IPS-18c (cell line): ENCODE measurements at regions not wholly inside any gene's neighbourhood (a gene's known extent, or its start where the extent isn't known, plus 50 kb on each side); places are given as distances from the start of the nearest gene placed in this dataset.

Experiments
- H3K4me3 ChIP-seq: 2 replicates; pipeline ENCODE4 v1.7.0; 2013; ENCODE audit warnings: low read depth, mild to moderate bottlenecking, low read length, moderate library complexity; ENCODE audit not compliant: insufficient read depth
- H3K9me3 ChIP-seq: one replicate; pipeline ENCODE4 v1.6.1; 2013; ENCODE audit warnings: mild to moderate bottlenecking, low read length, moderate library complexity; ENCODE audit not compliant: control insufficient read depth, insufficient read depth

DNA sequence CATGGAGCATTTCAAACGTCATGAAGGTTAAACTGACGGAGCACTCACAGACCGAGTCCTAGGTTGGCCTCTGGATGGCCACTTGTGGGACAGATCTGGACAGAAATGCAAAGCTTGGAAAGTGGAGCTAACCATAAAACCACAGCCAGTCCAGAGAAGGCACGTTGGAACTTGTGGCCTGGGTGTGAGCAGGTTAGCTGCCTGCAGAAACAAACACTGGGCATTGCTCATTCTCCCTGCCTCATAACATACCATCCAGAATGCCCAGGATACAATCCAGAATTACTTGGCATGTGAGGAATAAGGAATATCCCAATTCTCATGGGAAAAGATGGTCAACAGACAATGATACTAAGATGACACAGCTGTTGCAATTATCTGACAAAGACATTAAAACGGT is 1005.0 kb downstream of the TBC1D22A start:
- Histone ChIP-seq H3K4me3 (no peak overlapping the region), H3K9me3 (peaks cover 15% of the 10 kb centered on the region)

DNA sequence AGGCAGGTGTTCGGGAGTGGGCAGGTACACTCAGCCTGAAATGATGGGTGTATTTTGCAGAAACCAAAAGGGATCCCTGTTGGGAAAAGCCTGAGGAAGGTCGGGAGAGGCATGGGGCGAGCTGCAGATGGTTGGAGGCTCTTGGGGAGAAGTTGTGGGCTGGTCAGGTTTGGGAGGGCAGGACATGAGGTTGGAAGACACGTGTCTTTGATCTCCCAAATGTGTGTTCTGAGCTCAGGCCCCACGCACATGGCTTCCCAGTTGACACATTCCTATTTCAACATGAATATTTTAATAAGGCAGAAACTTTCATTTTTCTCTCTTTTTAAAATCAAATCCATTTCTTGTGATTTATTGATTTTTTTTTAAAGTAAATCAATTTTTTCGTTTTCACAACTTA is 1003.3 kb downstream of the TBC1D22A start:
- H3K4me3 ChIP-seq: peak overlapping the region; percentile 9; the same call in 1 of the 2 replicates
- H3K9me3 ChIP-seq: peaks cover 13% of the 10 kb centered on the region

DNA sequence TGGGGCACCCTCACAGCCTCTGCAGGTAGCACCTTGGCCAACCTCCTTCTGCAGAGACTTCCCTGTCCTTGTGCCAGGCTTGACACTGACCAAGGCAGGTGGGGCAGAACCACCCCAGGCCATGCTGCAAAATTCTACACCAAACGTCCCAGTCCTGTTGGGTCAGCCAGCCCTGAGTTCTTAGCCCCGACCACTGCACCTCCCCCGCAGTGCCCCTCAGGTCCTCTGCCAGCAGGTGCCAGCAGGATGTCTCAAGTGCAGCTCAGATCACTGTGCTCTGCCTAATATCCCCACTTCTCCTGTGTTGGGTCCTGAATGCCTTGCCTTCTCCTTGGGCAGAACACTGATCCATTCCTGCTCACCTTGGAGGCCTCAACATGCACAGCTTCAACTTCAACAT is 999.7 kb downstream of the TBC1D22A start:
- Histone ChIP-seq H3K4me3 (no peak overlapping the region), H3K9me3 (peaks cover 18% of the 10 kb centered on the region)

DNA sequence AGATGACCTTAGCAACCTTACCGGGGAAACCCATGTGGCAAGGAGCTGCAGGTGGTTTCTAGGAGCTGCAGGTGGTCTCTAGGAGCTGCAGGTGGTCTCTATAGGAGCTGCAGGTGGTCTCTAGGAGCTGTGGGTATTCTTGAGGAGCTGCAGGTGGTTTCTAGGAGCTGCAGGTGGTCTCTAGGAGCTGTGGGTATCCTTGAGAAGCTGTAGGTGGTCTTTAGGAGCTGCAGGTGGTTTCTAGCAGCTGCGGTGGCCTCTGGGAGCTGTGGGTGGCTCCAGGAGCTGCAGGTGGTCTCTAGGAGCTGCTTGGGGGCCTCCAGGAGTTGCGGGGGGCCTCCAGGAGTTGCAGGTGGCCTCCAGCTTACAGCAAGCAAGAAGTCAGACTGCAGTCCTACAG is 997.5 kb downstream of the TBC1D22A start:
- Histone ChIP-seq H3K4me3 (no peak overlapping the region), H3K9me3 (peaks cover 9% of the 10 kb centered on the region)

DNA sequence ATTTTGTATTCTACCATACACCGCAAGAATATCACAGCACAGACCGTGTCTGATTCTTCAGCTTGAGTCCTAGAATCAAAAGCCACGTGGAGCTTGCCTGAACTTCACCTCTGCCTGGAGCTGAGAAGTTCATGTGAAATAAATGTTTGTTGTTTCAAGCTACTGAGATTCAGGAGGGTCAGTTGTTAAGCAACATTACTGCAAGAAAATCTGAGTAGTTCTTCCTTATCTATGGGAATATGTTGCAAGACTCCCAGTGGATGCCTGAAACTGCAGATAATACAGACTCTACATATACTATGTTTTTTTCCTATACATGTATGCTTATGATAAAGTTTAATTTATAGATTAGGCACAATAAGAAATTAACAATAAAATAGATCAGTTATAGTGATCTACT is 995.3 kb downstream of the TBC1D22A start:
- no peak overlapping the region for H3K4me3 ChIP-seq

DNA sequence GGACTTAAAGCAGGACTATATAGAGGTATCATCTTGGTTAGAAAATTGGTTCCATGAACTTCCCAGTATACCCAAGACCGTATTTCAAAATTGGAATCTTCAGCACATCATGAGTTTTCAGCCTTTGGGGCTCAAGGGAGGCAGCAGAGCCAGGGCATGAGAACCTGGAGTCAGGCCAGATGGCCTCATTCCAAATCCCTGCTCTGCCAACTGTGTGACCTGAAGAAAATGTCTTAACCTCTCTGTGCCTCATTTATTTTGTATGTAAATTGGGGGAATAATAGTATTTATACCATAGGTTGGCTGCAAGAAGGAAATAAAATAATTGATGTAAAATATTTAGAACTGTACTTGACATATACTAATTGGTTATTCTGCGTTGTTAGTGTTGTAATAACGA is 987.6 kb downstream of the TBC1D22A start:
- no peak overlapping the region for H3K4me3 ChIP-seq
- H3K9me3 ChIP-seq: peaks cover 3% of the 10 kb centered on the region

More for the DNA sequence above, 995.3 kb downstream of the TBC1D22A start:
- peaks cover 9% of the 10 kb centered on the region for H3K9me3 ChIP-seq

DNA sequence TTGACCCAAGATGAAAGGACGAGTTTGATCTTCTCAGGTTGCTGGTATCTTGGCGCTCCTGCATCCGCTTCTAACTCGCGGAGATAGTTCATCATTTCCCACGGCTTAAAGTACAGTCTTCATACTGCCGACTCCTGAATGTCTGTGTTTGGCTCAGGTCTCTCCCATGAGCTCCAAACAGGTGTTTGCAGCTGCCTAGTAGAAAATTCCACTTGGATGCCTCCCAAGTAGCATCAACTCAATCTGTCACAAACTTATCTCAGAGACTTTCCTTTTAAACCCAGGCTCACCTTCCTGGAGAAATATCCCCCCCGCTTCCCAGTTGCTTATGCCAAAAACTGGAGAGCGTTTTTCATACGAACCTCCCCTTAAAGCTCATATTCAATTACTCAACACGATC is 986.5 kb downstream of the TBC1D22A start:
- Histone ChIP-seq H3K4me3 (no peak overlapping the region), H3K9me3 (peaks cover 3% of the 10 kb centered on the region)

DNA sequence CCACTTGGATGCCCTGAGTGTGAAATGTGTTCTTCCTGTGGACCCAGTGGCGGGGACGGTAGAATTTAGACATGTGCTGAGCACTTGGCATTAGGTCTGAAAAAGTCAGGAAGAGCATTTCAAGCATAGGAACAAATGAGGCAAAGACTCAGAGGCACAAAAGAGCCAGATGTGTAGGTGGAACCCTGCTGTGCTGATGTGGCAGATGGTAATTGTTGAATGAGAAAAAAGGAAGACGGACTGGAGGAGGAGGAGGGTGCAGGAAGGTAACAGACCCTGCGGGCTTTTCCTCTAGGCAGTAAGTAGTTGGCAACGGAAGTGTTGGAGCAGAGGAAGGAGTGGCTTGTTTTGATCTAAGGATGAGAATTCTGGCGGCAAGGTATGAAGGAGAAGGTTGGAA is 985.8 kb downstream of the TBC1D22A start:
- peaks cover 3% of the 10 kb centered on the region for H3K9me3 ChIP-seq
- no peak overlapping the region for H3K4me3 ChIP-seq

DNA sequence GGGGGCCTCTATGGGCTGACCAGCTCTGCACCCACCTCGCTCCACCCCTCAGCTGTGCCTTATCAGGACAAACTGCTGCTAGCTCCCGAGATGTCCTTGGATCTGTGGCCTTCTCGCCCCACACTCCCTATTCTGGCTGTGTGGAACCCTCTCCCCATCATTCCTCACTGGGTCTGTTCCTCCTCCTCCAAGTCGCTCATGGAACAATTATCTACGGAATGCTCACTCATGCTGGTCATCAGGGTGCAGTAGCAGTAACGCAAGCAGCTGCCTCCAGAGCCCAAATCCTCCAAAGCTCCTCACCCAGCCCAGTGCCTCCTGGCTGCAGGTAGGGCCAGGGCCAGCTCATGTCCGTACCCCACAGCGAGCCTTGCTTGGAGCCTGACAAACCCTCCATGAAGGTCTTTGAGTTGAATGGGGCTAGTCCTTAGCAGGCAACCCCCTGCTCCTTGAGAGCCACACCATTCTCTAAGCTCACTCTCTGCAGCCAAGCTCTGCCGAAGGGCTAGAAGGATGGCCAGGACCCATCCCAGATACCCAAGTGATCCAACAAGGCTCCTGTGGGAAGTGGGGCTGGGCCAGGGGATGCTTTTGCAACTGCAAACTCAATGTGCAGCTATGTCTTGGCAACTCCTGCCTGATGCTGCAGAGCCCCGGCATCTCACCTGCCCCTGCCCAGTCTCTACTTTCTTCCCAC is 977.8 kb downstream of the TBC1D22A start:
- Histone ChIP-seq H3K9me3 (peaks cover 19% of the 10 kb centered on the region), H3K4me3 (no peak overlapping the region)

DNA sequence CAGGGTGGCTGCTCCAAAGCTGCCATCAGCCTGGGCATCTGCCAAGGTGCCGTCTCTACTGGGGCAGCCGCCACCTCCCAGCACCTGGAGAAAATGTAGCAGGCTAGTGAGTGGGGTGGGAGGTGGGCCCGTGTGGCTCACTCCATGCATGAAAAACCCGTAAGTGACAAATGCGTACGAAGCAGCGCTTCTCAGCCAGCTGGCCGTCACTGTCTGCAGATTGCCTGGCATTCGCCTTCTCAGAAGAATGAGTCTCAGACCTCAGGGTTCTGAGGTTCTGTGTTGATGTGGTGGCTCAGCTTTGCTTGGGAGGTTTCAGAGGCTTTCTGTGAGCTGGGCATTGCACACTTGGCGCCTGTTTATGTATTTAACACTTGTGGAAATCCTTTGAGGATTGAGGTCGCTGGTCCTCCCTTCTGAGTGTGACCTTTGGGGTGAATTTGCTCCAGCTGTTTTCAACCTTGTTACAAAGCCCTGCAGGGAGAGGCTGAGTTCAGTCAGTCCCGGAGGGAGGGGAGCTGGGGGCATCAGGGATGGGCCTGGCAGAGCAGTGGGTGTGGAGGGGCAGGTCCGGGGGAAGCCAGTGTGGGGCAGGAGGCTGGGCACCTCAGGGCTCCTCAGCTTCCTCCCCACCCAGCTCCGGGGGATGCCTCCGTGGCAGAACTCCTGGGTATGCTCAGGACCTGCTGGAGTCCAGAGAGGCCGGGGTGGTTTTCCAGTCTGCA is 977.0 kb downstream of the TBC1D22A start:
- peaks cover 20% of the 10 kb centered on the region for H3K9me3 ChIP-seq
- H3K4me3 ChIP-seq: no peak overlapping the region

DNA sequence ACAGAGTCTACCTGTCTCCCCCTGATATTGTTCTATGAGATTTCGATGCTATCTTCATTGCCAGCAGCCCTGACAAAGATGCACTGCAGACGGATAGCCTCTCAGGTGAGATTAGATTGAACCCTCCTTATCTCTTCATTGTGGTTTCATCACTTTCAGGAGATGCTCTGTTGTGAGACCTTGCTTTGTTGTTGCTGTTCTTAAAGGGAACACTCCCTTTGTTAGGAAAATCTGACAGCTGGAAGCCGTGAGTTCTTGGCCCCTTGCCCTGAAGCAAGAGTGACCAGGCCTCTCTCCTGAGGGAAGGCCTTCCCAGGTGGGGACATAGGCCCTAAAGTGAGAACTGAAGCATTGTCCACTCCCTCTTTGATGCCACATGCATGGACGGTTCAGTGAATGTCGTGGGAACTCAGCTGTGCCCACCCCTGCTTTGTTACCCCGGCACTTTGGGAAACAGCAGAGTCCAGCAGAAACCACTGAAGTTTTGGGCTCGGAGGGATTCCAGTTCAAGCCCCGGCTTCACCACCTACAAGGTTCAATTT is 976.1 kb downstream of the TBC1D22A start:
- H3K4me3 ChIP-seq: peak overlapping the region; percentile 15; the same call in 1 of the 2 replicates
- peaks cover 20% of the 10 kb centered on the region for H3K9me3 ChIP-seq

DNA sequence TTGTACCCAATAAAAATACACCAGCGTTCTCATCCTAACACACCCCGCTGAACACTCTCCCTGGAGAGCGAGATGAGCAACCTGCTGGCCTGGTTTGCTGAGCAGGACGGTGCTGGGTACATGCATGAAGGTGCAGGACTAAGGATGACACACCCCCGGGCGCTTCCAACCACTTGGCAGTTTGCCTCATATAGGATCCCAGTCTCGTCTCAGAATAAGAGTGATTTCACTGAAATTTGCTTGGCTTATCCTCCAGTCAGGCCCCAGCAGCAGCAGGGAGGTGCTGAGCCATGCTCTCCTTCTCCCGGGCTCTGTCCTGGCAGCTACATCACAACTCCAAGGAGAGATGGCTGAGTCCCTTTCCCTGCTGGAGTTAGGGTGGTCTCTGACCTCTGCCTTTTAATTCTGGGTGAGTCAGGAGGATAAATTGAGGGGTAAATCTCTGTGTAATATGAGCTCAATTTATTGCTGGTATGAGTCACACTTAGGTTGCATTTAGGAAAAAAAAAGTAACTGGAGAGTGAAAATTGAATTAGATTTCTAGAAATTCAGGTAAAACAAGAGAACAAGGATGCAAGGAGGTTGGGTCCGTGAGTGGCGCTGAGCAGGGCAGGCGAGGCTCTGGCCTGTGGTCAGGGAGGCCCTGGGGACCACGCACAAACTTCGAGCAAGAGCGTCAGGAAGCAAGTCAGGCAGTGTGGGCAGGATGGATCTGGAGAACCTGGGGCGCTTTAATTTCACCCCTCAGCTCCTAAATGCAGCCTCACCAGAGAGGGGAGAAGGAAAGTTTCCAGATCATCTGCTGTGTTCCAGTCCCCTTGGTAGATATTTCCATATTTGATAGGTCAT is 974.0 kb downstream of the TBC1D22A start:
- H3K4me3 ChIP-seq: no peak overlapping the region
- peaks cover 16% of the 10 kb centered on the region for H3K9me3 ChIP-seq

DNA sequence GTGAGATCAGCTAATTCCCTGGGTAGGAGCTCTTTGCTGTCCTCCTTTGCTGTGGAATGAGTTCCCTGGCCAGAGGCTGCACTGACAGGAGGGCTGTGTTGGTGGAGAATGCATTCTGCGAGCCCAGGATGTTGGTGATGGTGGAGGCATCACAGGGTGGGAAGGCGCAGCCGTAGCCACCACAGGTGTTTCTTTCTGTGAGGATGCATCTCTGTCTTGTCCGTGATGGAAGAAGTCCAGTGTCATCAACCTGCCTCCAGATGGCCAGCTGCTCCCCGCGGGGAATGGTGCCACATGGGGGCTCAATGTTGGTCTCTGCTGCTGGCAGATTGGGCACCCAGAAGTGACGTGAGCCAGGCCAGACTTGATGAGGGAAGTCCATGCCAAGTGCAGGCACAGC is 972.1 kb downstream of the TBC1D22A start:
- Histone ChIP-seq H3K9me3 (peaks cover 19% of the 10 kb centered on the region), H3K4me3 (no peak overlapping the region)

DNA sequence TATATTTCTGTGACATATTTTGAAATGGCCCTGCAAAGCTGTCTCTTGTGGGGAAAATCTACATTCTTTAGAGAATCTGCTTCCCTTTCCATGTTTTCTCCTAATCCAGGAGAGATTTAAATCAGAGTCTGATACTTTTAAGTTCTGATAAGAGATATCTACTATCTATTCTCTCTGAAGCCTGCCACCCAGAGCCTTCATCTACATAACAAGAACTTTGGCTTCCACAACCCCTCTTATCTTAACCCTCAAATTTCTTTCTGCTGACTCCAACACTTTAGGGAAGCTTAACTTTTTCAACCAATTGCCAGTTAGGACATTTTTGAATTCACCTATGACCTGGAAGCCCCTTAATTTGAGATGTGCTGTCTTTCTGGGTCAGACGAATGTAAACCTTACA is 965.2 kb downstream of the TBC1D22A start:
- peaks cover 9% of the 10 kb centered on the region for H3K9me3 ChIP-seq
- H3K4me3 ChIP-seq: no peak overlapping the region

DNA sequence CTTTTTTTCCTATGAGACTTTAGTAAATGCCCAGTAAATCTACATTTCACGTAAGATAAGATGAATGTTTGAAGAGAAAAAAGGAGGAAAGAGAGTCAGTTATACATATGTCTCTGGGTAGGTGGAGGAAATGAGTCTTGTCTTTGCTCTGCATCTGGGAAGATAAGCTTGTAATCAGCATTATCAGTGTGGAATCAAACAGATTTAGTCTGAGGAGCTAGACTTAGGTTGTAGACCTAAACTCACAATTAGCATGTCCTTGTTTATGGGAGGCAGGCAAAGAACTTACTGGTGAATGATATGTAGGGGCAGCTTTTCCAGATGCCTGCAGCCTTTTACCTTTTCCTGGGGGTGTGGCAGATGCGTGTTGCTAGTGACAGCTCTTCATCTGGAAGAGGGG is 962.3 kb downstream of the TBC1D22A start:
- no peak overlapping the region for H3K4me3 ChIP-seq
- peaks cover 5% of the 10 kb centered on the region for H3K9me3 ChIP-seq

DNA sequence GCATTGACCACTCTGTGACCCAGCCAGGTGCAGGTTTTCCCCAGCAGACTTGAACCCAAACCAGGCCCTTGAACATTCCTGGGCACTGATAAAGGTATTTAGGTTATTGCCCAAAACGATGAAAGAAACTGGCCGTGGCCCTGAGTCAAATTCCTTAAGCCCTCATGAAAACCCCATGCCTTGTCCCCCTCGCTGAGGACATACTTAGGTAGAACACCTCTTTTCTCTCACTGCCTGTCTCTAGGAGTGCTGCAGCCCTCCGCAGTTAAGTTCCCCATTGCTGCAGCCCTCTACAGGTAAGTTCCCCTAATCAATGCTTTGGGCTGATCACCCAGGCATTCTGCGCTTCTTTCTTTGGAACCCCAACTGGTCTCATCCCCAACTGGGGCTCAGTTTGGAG is 961.6 kb downstream of the TBC1D22A start:
- Histone ChIP-seq H3K4me3 (no peak overlapping the region), H3K9me3 (peaks cover 5% of the 10 kb centered on the region)

DNA sequence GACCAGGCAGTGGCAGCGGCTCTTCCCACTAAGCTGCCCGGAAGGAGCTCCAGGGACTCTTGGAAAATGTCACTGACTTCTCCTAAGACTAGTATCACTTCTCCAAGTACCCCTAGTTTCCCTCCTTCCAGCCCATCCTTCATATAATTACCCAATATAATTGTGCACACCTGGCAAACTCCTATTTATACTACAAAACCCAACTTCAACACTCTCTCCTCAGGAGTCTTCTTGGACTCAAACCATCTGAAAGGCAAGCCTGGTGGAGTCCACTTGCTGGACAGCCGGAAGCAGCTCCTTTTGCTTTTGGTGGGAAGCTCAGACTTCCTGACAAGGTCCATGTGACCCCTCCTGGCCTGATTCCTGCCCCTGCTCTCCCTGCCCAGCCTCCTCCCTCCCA is 955.9 kb downstream of the TBC1D22A start:
- H3K9me3 ChIP-seq: peaks cover 14% of the 10 kb centered on the region
- H3K4me3 ChIP-seq: no peak overlapping the region
